Non-pigmented ciliary epithelial cell (primary cell): ENCODE measurements at regions not wholly inside any gene's neighbourhood (a gene's known extent, or its start where the extent isn't known, plus 50 kb on each side); places are given as distances from the start of the nearest gene placed in this dataset.

Experiments used
- DNase-seq: peaks from one replicate; pipeline ENCODE4 v3.0.0-alpha.2; 2010; ENCODE audit warnings: low read depth

DNA sequence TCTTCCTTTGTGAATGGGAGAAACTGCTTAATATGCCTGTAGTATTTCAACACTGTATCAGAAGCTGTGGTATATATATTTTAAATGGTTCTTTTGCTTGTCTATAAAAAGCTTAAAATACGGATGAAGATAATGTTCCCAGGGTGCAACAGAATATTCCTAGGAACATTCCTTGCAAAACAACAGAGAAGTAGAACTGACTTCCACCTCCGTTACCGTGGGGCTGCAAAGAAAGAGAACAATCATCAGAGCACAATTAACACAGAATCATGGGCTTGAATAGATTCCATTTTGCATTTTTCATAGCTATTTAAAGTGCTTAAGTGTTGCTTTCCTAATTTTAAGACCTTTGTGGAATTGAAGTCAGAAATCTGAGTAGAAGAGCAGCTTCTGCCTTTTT lies 1227.7 kb downstream of the EFNB2 start:
- DNase-seq: no peak

DNA sequence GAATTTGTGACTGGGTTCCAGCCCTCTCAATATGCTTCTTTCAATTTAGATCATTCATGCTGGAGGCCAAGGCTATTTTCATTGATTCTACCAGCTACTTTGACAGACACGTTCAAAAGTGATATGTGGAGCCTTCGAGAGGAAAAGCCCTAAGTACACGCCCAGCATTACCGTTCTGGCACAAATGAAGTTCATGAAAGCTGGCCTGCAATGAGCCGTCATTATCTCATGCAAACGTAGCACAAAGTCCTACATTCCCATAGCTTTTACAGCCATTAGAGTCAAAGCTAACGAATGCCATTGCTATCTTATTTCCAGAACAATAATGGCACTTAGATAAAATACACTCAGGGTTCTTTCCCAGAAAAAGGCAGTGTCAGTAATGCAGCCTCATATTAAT lies 1237.6 kb downstream of the EFNB2 start:
- no peak for DNase-seq

DNA sequence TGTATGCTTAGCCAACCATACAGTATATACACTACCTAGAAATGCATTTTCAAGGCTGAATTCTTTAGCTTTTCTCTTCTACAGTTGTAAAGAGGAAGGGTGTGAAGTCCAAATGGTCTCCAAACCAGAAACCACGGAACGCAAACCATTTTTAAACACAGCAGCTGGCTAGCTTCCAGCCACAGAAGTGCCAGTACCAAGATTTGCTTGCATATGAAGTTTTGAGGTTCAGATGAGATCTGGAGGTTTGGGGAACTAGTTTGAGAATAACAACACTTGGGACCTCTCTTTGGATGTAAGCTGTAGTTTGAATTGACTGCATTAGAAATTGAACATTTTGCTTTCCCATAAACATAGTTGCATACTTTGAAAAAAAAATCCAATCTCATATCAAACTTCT lies 1243.5 kb downstream of the EFNB2 start:
- DNase-seq: no peak

DNA sequence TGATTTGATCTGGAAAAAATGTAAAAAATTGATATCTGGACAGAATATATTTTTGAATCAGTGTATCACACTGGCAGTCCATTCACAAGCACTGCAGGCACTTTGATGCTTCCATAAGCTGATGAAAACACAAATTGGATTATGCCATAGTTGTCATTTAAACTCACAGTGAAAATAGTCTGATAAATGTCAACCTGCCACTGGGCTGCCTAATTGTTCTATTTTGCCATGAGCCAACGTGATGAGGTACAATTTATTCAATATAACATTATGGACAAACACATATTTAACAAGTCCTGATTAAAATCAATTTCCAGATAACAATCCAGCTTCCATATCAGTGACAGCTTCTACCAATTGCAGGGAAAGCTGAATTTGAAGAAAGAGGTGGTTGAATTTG lies 1244.9 kb downstream of the EFNB2 start:
- DNase-seq: no peak

DNA sequence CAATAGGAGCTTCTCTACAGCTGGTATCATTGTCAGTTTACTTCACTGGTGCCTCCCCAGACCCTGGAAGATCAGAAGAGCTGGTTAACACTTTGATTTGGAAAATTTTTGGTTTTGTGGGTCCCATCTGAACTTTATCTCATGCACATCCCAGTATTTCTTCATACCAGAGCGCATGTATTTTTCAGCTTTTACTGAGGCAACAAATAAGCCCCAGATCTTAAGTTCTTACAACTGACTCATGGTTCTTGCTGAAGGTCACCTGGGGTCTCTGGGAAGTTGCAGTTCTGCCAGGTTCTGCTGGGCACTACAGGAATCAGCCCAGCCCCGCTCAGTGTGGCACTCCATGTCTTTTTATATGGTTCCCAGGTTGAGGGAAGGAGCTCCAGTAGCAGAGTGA lies 1249.9 kb downstream of the EFNB2 start:
- no peak for DNase-seq

DNA sequence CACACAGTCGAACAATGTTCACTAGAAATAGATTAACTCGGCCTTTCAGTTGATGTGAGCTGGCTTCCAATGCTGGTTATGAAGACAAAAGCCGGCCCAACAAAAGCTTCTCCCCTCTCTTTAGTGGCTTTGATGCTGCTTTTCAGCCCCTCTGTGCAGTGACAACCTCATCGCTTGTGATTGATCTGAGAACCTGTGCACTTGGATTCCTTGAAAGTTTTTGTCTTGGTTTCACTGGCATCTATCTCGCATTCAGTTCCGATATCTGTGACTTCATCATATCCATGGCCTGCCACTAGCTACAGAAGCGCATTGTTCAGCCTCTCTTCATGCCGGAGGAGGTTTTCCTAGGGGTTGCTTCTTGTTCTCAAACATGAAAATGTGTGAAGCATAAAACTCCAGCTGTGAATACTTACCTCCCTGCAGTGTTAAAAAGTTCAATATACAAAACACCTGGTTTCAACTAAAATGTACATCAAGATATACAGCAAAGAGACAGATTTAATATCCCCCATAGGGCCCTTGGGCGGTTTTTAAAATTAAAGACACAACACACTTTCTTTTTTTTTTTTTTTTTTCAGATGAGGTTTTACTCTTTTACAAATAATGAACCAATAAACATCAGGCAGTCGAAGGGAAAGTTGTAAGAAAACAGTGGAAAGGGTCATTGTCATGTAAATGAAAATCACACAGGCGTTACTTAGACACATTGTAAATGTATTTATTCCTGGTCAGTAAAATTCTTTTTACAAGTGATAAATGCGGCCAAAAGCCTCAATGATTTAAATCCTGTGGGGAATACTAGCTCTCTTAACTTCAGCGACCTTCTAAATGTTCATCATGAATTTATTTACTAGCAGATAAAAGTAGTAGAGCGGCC lies 1252.8 kb downstream of the EFNB2 start:
- DNase-seq: no peak

DNA sequence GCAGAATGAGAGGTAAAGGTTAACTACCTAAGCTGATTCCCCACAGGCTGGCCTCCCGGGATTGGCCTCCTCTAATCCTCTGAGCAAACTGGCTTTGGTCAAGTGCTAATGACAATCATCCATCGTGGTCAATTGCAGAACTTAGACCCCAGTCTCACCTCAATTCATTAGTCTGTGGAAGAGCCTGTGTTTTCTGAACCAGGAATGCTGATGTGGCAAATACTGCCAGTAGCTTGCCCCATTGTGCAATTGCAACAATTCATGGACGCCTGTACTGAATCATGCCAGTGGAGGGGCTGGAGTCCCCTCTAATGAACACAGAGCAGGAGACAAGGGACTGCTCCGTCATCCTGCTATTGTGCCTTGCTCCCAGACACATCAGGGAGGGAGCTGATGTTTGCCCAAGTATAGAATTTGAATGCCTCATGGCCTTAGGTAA lies 1256.5 kb downstream of the EFNB2 start:
- DNase-seq: no peak

GRCh38 chr13:105276571-105276970 lies 1258.9 kb downstream of the EFNB2 start:
- DNase-seq: no peak

GRCh38 chr13:105273665-105274222 lies 1261.7 kb downstream of the EFNB2 start:
- no peak for DNase-seq

DNA sequence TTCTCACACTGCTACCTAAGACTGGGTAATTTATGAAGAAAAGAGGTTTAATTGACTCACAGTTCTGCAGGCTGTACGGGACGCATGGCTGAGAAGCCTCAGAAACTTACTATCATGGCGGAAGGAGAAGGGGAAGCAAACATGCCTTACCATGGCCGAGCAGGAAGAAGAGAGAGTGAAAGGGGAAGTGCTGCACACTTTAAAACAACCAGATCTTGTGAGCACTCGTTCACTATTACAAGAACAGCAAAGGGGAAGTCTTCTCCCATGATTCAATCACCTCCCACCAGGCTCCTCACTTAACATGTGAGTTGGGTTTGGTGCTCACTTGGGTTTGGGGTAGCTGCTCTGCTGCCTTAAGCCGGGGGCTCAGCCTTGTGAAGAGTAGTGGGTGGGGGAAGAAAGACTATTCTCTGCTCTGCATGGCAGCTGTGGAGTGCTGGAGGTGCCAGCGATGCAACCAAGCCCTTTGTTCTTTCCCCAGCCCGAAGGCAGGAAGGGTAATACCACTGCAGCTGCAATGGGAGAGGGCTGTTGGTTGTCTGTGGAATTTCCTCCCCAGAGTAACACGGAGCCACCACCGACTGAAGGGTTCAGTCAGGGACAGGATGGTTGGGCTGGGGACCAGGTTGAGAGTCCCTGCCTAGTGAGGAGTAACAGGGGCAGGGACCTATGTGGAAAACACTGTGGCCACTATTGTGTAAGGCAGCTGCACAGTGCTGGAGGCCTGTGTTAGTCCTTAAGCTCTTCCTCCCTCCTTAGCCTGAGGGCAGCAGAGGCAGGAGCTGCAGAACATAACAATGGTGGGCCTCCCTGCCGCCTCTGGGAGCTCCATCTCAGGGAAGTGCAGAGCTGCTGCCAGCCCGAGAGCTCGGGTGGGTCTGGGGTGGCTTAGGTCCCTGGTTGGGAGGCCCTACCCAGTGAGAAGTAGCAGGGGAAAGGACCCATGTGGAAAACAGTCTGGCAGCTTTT lies 1262.5 kb downstream of the EFNB2 start:
- no peak for DNase-seq

- no peak for DNase-seq
Measured at GRCh38 chr13:105266615-105267014, 1268.8 kb downstream of the EFNB2 start.

DNA sequence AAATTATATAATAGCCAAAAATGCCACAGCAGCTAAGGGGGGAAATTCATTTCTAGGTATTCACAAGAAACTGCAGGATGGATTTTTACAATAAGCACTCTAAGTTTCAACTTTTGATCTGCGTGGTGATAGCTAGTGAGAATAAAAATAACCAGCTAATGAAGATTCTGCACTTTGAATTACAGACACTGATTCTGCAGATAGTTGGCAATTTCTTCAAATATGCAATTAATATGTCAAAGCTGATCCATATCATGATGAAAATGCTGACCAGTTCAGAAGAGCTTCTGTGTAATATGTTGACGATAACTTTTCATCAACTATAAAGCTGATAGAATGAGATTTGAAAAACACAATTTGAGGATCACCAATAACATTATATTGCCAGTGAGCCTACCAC lies 1272.9 kb downstream of the EFNB2 start:
- DNase-seq: no peak

GRCh38 chr13:105259426-105259825 lies 1276.0 kb downstream of the EFNB2 start:
- no peak for DNase-seq

- no peak for DNase-seq
Measured at GRCh38 chr13:105255472-105255871, 1280.0 kb downstream of the EFNB2 start.

DNA sequence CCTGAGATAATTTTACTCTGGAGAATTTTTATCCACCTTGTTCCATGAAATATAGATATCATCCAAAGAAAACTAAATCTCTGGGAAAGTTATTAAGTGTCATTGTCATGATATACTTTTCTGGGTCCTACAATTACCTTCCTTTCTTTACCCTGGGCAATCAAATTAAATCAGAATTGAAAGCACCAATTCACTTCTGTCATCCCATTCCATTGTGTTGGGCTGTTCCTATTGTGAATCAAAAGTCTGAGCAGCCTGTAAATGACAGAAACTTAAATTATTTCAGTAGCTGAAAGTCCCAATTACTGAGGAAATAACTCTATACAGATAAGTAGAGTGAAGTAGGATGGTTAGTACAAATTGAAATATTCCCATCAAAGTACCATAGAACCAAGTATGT lies 1284.2 kb downstream of the EFNB2 start:
- no peak for DNase-seq

GRCh38 chr13:105247830-105248229 lies 1287.6 kb downstream of the EFNB2 start:
- no peak for DNase-seq

DNA sequence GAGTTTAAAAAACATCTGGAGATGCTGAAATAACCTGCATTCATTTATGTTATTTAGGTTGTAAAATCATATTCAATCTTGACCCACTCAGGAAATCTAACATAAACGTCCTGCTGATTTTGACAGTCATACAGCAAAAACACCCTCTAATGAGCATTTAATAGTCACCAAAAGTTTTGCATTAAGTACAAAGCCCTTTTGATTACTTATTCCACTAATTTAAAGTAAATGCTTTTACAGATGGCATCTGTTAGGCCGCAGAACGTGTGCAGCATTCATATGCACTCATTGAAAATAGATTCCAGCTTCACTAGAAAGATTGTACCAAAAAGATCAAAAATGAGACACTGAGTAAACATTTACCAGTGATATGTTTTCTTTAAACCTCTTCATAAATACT lies 1295.1 kb downstream of the EFNB2 start:
- DNase-seq: no peak

DNA sequence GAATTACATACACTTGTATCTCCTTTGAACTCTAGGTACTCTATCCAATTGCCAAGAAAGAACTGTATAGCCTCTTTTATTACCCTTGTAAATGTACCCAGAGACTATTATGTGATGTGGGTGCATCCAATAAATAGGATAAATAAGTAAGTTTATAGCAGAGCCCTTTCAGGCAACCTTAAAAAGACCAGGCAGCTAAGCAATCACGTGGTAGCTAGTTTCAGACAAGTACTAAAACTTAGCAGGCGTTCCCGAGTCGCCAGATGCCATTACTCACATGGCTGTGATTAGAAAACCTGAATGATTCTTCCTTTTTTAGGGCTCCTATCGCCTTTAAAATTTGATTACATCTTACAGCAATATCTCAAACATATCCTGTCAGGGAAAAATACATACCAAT lies 1303.0 kb downstream of the EFNB2 start:
- DNase-seq: no peak

DNA sequence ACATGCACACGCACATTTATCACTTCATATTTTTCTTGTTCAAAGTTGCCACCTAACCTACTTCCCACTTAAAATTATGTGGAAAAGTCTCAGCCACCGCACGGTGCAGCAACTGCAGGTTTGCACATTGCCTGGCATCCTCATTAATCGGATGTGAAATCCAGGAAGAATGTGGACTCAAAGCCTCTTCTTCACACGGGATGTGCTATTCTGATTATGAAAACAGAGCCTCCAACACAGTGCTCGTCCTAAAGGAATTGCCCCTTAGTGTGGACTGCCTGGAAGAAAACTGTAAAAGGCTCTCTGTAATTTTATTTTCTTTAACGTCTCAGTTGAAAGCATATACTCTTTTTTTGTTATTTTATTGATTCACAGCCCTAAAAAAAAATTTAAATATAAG lies 1303.5 kb downstream of the EFNB2 start:
- DNase-seq: no peak

DNA sequence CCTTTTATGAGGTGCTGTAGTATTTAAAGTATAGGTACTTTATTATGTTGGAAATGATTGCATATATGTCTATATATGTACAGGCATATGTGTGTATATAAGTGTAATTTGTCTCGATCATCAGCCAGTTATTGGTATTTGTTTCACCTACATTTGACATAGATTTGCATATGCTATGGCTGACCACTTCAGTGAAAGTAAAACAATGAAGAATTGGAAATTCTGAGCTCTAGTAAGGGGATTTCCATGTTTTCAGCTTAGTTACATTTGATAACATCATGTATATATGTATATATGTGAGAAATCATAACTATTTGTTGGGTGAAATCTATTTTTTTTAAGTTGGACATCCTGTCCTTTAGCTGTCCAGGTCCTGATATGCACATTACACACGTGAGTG lies 1303.9 kb downstream of the EFNB2 start:
- no peak for DNase-seq

DNA sequence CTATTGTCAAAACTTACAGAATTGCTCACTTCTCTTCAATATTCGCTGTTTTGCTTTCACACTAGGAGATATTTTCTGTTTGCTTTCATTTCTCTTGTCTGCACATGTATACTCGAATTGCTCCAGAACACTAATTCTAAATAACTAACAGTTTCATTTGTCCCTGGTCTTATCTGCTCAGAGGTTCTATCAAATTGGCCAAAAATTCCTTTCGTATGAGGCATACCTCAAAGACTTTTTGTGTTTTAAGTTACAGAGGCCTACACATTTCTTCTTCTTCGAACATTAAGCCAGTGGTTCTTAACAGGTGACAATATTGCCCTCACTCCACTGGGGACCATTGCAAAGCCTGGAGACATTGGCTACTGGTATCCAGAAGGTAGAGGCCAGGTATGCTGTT lies 1314.6 kb downstream of the EFNB2 start:
- DNase-seq: no peak

DNA sequence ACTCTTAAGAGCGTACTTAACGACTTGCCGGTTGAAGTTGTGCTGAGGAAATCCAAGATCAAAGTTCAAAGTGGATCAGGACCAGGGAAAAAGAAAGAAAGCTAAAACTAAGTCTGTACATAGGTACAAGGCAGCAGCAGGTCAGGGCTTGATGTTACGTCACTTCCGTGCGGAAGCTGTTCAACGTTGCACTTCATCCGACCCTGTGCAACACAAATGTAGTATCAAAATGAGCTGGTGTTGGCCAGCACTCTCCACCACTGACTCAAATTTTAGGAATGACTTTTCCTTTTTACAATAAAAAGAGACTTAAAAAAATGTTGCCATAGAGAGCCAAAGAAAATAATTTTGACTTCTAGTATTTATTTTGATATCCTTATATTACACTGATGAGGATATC lies 1315.4 kb downstream of the EFNB2 start:
- DNase-seq: no peak

DNA sequence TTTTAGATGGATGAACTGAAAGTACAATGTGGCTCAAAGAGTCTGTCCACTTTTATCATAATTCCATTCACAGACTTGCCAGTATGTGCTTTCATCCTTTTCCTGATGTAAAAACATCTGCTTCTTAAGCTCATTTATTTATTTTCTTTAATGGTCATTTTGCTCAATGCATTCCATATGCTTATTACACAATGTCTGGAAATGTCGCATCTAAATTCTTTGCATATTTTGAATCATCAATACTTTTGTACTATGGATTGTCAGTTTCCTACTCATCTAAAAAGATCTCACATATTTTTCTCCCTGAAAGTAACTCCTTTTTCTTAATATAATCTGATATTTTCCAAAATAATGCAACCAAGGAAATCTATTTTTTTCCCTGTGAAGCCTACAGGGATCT lies 1315.8 kb downstream of the EFNB2 start:
- no peak for DNase-seq
